Esophagus (tissue), 2 donors: ENCODE measurements at regions not wholly inside any gene's neighbourhood (a gene's known extent, or its start where the extent isn't known, plus 50 kb on each side); places are given as distances from the start of the nearest gene placed in this dataset.
"Not testable (repeated sequence)": the region's sequence is repeated elsewhere in the genome, so short reads cannot be mapped to it uniquely, and the experiment has no call there.

Experiments used
- H3K27ac ChIP-seq, 2 donors: one replicate each; pipeline ENCODE4 v1.5.1; 2013; ENCODE audit warnings: low read depth in 2 of 2, mild to moderate bottlenecking in 2 of 2, inconsistent platforms in 1 of 2, low read length in 1 of 2, moderate library complexity in 1 of 2
- H3K27me3 ChIP-seq, 2 donors: one replicate each; pipeline ENCODE4 v1.6.1; 2013; ENCODE audit warnings: low read length in 2 of 2, control low read depth in 1 of 2, mild to moderate bottlenecking in 1 of 2; ENCODE audit not compliant: insufficient read depth in 2 of 2, control insufficient read depth in 1 of 2
- H3K36me3 ChIP-seq, 2 donors: one replicate each; pipeline ENCODE4 v1.6.1; 2013; ENCODE audit warnings: low read length in 1 of 2; ENCODE audit not compliant: control insufficient read depth in 2 of 2, insufficient read depth in 2 of 2
- H3K4me1 ChIP-seq, 2 donors: one replicate each; pipeline ENCODE4 v1.6.1; 2013; ENCODE audit warnings: low read length in 1 of 2; ENCODE audit not compliant: control insufficient read depth in 2 of 2, insufficient read depth in 2 of 2
- H3K4me3 ChIP-seq, 2 donors: one replicate each; pipeline ENCODE4 v1.5.1; 2013; ENCODE audit warnings: low read length in 2 of 2, mild to moderate bottlenecking in 2 of 2, low read depth in 1 of 2, moderate library complexity in 1 of 2
- H3K9me3 ChIP-seq, 2 donors: one replicate each; pipeline ENCODE4 v1.6.1; 2013; ENCODE audit warnings: mild to moderate bottlenecking in 2 of 2, low read depth in 1 of 2, low read length in 1 of 2, moderate library complexity in 1 of 2; ENCODE audit not compliant: control insufficient read depth in 2 of 2, insufficient read depth in 1 of 2
- whole genome bisulfite sequencing, 2 donors: extraction: QIAGEN DNeasy Blood & Tissue Kit; methylation state at CpG; one replicate each; pipeline ENCODE4 v1.1.7; 2013; 5-methylcytosine and 5-hydroxymethylcytosine counted together
- donor health status: healthy with polysubstance abuse.
- donor health status: Bipolar disorder and iron deficiency.

DNA sequence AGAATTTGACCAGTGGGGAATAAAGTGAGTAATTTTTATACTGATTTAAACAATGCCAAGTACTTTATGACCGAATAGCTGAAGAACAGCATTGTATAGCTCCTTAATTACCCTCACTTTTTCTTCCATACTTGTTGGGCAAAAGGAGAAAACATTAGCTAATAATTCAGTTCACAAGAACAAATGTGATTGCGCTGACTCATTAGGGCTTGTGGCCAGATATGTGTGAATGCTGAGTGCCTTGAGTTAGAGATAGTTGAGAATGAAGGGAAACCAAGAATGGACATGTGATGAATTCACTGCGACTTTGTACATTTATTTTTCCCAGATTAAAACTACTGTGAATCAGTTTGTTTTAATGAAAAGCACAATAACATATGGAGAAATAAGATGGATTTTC lies 669.4 kb downstream of the TFAP2A start:
- H3K9me3 ChIP-seq = no peaks in the 10 kb centered on the region
- no peaks in the 10 kb centered on the region for H3K27me3 ChIP-seq
- no peaks in the 10 kb centered on the region for H3K4me1 ChIP-seq
- no peak overlapping the region for H3K27ac ChIP-seq
- no peaks in the 10 kb centered on the region for H3K36me3 ChIP-seq
- H3K4me3 ChIP-seq = no peak overlapping the region
- 51 to 52% methylated on average over 3 of the region's 3 CpGs for WGBS, 2 donors

DNA sequence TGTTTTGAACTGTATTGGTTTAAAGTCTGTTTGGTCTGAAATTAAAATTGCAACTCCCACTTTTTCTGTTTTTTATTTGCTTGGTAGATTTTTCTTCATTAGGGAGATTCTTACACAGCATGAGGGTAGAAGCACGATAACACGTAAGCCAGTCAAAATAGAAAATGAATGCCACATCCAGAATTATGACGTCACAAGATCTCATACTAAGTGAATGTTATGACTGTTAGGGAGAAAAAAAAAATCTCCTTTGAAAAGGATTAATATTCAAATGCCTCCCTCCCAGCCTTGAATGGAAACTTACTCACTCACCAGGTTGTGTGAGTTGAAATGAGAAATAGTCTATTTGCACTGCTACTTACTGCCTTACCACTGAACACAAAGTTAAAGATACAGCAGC lies 670.8 kb downstream of the TFAP2A start:
- Histone ChIP-seq H3K9me3 (no peaks in the 10 kb centered on the region), H3K36me3 (no peaks in the 10 kb centered on the region), H3K4me1 (no peaks in the 10 kb centered on the region), H3K4me3 (no peak overlapping the region), H3K27ac (no peak overlapping the region), H3K27me3 (no peaks in the 10 kb centered on the region)
- WGBS, 2 donors = 90% methylated on average over 3 of the region's 3 CpGs

DNA sequence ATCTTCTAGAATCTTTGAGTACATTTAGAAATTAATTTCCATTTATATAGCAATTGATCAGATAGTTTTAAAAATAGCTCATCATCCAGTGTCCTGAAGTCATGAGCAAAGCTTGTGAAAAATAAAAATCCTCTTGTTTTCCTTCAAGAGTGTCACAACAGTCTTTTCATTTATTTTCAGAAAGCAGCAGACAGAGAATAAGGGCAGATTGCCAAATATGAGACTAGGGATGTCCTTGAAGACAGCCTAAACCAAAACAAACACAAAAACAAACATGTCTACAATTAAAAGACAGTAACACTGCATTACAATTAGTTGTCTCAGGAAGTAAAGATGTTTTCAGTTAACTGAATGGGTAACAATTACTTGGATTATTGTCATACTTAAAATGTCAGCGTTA lies 682.8 kb downstream of the TFAP2A start:
- H3K4me1 ChIP-seq = no peaks in the 10 kb centered on the region
- H3K27ac ChIP-seq = no peak overlapping the region
- peaks cover 0 to 3% of the 10 kb centered on the region in 2 donors for H3K9me3 ChIP-seq
- 64 to 65% methylated on average over 1 of the region's 1 CpG for WGBS, 2 donors
- no peaks in the 10 kb centered on the region for H3K36me3 ChIP-seq
- H3K27me3 ChIP-seq = no peaks in the 10 kb centered on the region
- no peak overlapping the region for H3K4me3 ChIP-seq

DNA sequence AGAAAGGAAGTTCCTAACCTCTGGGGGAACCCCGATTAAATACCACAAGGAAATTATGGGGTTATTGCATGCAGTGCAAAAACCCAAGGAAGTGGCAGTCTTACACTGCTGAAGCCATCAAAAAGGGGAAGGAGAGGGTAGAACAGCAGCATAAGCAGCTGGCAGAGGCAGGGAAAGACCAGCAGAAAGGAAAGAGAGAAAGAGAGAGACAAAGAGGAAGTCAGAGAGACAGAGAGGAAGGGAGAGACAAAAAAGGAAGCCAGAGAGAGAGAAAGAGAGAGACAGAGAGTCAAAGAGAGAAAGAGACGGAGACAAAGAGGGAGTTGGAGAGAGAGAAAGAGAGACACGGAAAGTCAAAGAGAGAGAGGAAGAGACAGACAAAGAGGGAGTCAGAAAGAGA lies 689.1 kb downstream of the TFAP2A start:
- not testable (repeated sequence) for H3K4me3 ChIP-seq, H3K36me3 ChIP-seq, H3K4me1 ChIP-seq, H3K27me3 ChIP-seq, H3K9me3 ChIP-seq, H3K27ac ChIP-seq
- 79 to 81% methylated on average over 3 of the region's 3 CpGs for WGBS, 2 donors

DNA sequence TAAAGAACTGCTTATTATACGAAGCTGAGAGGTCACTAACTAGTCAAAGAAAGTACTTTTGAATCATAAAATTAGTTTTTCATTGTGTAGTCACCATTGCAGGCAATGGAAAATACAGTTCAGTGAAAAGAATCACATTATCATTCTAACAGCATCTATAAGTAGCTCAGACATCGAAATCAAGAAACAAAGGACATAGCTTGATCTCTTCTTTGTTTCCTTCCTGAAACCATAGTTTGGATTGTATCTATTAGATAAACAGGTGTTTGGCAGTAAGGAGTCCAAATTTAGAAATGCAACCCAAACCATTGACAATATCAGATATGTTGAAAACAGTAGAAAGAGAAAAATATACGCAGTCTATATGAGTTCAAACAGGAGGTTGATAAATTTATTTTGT lies 697.3 kb downstream of the TFAP2A start:
- Histone ChIP-seq H3K9me3 (no peaks in the 10 kb centered on the region), H3K4me3 (no peak overlapping the region), H3K27me3 (no peaks in the 10 kb centered on the region), H3K27ac (no peak overlapping the region), H3K4me1 (no peaks in the 10 kb centered on the region), H3K36me3 (no peaks in the 10 kb centered on the region)
- 72 to 73% methylated on average over 3 of the region's 3 CpGs for WGBS, 2 donors

DNA sequence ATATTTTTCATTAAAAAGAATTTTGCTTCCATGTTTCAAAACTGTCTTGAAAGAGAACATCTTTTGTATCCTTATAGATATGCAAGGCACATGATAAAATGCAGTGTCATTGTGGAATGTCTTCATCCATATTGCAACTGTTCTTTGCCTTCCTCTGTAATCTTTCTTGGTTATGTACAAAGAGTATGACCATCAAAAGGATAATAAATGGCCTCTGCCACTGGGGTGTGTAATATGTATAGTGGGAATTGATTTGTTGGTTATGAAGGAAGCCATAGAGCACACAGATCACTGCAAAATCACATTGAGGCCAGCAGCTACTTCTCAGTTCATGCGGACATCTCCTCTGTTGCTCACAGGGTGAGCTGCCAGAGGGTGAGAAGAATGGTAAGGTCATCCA lies 703.5 kb downstream of the TFAP2A start:
- H3K27me3 ChIP-seq = no peaks in the 10 kb centered on the region
- no peaks in the 10 kb centered on the region for H3K4me1 ChIP-seq
- H3K36me3 ChIP-seq = no peaks in the 10 kb centered on the region
- no peak overlapping the region for H3K4me3 ChIP-seq
- no peak overlapping the region for H3K27ac ChIP-seq
- no peaks in the 10 kb centered on the region for H3K9me3 ChIP-seq
- 79 to 85% methylated on average over 1 of the region's 1 CpG for WGBS, 2 donors

DNA sequence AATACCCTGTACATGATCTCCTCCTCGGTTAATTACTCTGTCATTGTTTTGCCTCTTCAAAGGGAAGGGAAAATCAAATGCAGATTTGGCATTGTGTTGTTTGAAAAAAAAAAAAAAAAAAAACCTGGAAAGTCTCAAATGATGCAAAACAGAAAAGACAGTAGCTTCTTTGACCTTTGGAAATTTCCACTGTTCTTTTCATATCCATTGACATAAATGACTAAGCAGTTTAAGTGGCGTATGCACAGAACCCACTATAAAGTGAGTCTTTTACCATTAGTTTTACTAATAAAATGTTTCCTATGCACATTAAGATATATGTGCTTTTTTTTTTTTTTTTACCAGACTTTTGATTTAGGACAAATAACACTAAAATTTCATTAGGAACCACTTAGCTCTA lies 704.3 kb downstream of the TFAP2A start:
- Histone ChIP-seq H3K4me1 (no peaks in the 10 kb centered on the region), H3K27me3 (no peaks in the 10 kb centered on the region), H3K9me3 (no peaks in the 10 kb centered on the region), H3K4me3 (no peak overlapping the region), H3K36me3 (no peaks in the 10 kb centered on the region), H3K27ac (no peak overlapping the region)
- 64 to 68% methylated on average over 2 of the region's 2 CpGs for WGBS, 2 donors

DNA sequence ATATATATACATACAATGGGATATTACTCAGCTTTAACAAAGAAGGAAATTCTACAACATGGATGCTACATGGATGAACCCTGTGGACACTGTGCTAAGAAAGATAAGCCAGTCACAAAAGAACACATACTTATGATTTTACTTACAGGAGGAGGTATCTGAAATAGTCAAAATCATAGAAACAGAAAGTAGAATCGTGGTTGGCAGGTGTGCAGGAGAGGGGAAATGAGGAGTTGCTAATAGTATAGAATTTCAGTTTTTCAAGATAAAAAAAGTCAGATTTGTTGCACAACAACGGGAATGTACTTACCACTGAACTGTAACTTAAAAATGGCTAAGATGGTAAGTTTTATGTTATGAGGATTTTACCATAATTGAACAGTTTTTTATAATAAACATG lies 706.3 kb downstream of the TFAP2A start:
- Histone ChIP-seq H3K27ac (no peak overlapping the region), H3K27me3 (no peaks in the 10 kb centered on the region), H3K4me3 (no peak overlapping the region), H3K9me3 (no peaks in the 10 kb centered on the region), H3K4me1 (no peaks in the 10 kb centered on the region), H3K36me3 (no peaks in the 10 kb centered on the region)
- WGBS, 2 donors = 76 to 78% methylated on average over 2 of the region's 2 CpGs

DNA sequence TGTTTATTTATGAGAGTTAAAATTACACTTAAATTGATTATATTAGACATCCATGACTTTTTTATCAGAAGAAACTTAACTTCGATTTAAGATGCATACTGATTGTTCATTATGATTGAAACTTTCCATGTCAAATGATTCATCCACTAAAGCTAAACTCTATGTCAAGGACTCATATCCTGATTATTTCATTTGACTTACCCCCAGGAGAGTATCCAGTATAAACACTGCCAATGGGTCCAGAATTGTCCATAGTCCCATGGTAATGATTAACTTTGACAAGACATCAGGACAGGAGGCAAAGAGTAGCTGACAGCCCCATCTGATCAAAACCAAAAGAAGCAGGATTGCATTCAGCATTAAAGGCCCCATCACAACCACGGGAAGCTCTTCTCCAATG lies 709.9 kb downstream of the TFAP2A start:
- no peaks in the 10 kb centered on the region for H3K9me3 ChIP-seq
- WGBS, 2 donors = 78 to 83% methylated on average over 2 of the region's 2 CpGs

DNA sequence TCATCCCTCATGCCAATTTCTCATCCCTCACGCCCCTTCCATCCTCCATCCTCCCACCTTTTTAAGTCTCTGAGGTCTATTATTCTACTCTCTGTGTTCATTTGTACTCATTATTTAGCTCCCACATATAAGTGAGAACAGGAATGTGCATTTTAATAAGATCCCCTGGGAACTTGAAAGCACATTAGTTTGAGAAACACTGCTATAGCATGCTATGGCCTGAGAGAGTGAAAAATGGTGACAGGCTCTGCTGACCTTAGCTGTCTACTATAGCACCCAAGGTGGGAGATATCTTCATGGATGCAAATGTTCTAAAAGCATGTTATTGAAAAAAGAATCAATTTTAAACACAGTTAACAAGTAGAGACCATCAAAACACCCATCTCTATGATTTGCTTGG lies 712.0 kb downstream of the TFAP2A start:
- no peaks in the 10 kb centered on the region for H3K27me3 ChIP-seq
- H3K4me3 ChIP-seq = no peak overlapping the region
- no peaks in the 10 kb centered on the region for H3K36me3 ChIP-seq
- WGBS, 2 donors = 69 to 80% methylated on average over 1 of the region's 1 CpG
- no peaks in the 10 kb centered on the region for H3K9me3 ChIP-seq
- no peaks in the 10 kb centered on the region for H3K4me1 ChIP-seq
- no peak overlapping the region for H3K27ac ChIP-seq

More for the DNA sequence above, 709.9 kb downstream of the TFAP2A start:
- H3K27me3 ChIP-seq = no peaks in the 10 kb centered on the region
- no peaks in the 10 kb centered on the region for H3K4me1 ChIP-seq
- H3K27ac ChIP-seq = no peak overlapping the region
- H3K36me3 ChIP-seq = no peaks in the 10 kb centered on the region
- H3K4me3 ChIP-seq = no peak overlapping the region
